GM21381 (cell line): ENCODE measurements at regions not wholly inside any gene's neighbourhood (a gene's known extent, or its start where the extent isn't known, plus 50 kb on each side); places are given as distances from the start of the nearest gene placed in this dataset.

Experiments used
- ATAC-seq: cut with Tn5 transposase; IDR thresholded peaks from one replicate; pipeline ENCODE4 v1.9.1; 2021; ENCODE audit warnings: mild to moderate bottlenecking, moderate library complexity; ENCODE audit not compliant: unreplicated experiment

- ATAC-seq = no peak
Observed at GRCh38 chr18:54767098-54767497, 61.2 kb upstream of the RAB27B start.

- no peak for ATAC-seq
Observed at GRCh38 chr18:54769526-54770464, 58.5 kb upstream of the RAB27B start.

- no peak for ATAC-seq
Observed at GRCh38 chr18:54772056-54772455, 56.2 kb upstream of the RAB27B start.

DNA sequence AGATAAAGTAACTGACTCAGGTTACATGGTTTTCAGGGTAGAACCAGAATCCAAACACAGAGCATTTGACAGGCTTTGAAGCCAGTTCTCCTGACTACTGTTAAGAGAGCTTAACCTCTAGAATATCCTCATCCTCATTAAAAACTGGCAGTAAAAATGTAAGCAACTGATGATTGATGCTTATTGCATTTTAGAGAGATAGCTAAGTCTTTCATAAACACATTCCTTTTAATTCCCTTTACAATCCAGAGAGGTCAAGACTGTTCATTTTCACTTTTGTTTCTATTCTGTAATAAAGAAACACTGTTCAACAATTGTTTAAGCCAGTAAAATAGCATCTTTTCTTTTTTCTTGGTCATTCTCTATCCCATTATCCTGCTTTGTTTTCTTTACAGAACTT, 53.9 kb upstream of the RAB27B start:
- ATAC-seq = no peak

DNA sequence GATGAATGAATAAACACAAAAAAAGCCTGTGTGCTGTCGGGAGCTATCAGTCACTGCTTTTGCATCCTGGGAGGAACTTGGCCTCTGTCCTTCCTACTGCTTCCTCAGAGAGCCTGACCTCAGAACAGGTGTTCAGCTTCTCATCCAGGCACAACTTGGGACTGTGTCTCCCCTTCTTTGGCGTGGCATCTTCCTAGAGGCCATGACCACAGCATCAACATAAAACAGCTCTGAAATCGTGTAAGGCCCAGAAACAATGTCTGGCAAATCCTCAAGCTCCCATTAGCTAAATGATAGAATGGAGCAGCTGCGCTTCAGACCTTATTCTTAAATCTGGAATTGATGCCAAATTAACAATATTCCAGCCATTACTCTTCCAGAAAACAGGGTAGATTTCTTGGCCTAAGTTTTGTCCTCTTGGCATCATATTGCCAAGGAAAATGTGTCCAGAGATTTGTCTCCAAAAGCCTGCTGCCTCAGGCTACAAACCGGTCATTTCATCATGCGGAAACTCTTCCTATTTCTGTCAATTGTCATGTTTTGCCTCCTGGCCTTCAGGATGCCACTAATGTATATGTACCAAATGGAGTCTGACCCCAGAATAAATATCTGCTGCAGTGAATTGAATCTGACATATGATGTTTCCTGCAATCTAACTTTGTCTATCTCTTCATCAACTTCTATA, 53.2 kb upstream of the RAB27B start:
- ATAC-seq = no peak

DNA sequence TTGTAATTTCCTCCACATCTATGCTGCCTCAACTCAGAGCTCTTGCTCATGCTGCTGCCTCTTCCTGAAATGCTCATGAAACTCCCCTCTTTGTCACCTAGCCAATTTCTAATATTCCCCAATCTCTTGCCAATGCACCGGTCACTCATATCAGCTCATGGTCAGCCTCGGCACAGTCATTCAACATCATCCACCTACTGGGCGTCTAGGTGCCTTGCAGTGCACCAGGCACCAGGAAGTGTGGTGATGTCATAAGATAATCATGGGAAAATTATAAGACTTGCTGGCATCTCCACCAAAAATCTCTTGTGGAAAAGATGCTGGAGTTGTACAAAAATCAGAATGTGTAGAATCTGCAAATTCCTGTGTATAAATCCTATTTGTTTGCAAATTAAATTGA, 52.6 kb upstream of the RAB27B start:
- ATAC-seq = no peak

DNA sequence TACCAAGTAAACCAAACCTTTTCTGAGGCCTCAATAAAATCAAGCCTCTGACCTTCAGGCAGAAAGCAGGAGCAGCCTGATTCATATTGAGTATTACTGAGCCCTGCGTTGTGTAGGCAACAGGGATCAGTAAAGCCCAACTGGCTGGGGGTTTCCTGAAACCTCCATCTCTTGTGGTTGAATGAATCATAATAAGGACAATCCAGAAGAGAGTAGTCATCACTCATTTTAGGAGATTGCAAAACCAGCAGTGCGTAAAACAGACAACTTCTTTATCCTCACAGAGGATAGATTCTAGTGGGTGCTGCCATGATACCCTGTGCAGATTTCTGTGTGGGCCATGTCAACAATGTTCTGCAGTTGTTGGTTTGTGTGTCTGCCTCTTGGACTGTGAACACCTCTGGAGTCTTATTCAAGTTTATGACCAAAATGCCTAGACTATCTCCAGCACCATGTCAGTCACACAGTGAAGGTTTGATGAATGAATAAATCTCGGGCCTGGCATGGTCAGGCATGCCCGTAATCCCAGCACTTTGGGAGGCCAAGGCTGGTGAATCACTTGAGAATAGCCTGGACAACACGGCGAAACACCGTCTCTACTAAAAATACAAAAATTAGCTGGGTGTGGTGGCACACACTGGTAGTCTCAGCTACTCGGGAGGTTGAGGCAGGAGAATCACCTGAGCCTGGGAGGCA, 51.8 kb upstream of the RAB27B start:
- ATAC-seq = peak; percentile 49

DNA sequence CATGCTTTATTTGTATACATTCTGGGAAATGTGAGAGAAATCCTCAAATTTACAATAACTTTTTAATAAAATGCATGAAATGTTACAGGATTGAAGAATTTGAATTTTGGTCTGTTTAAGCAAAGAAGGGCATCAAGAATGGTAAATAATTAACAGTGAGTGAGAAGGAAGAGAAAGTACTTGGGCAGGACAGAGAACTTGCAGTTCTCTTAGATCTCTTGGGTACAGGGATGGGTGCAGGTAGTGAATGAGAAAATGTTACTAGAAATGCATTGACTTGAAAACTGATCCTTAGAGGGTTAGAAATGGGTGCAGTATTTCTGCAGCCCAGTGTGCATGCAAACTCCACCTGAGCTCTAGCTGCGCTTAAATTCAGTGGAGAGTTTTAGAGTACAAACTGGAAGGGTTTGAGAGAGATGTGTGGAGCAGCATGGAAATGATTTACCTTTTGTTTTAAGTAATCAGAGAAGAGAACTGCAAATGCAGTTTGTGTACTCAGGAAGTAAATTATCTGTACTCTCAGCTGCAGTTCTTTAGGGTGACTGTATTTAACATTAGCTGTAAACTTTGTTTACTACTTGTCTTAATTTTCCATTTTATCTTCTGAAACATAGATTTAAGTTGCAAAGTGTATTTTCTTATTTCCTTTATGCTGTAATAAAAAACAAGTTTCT, 51.0 kb upstream of the RAB27B start:
- ATAC-seq = no peak

GRCh38 chr18:54777989-54778388, 50.3 kb upstream of the RAB27B start:
- no peak for ATAC-seq
